ENCODE measurements at regions not wholly inside any gene's neighbourhood (a gene's known extent, or its start where the extent isn't known, plus 50 kb on each side); places are given as distances from the start of the nearest gene placed in this dataset.

GRCh38 chr11:113556036-113556435 is 80.8 kb upstream of the DRD2 start:
- no peaks in the 10 kb centered on the region for H3K36me3 ChIP-seq (ENCODE audit: control insufficient read depth, insufficient read depth, low read length)

GRCh38 chr11:113555071-113555619 is 79.9 kb upstream of the DRD2 start:
- peaks cover 2% of the 10 kb centered on the region; the same call in 1 of the 2 replicates for H3K4me1 ChIP-seq (ENCODE audit: control insufficient read depth, insufficient read depth, low read length)
- DNase-seq (ENCODE audit: low read depth, low spot score): no peak
- no peaks in the 10 kb centered on the region for H3K27me3 ChIP-seq (ENCODE audit: control insufficient read depth, insufficient read depth, low read length)
- no peak overlapping the region for H3K4me3 ChIP-seq (ENCODE audit: low read length)
- no peak overlapping the region for H3K27ac ChIP-seq (ENCODE audit: low read length)
- no peaks in the 10 kb centered on the region for H3K36me3 ChIP-seq (ENCODE audit: control insufficient read depth, insufficient read depth, low read length)
- no CpG with 5 or more reads among the region's 2 CpGs for WGBS (ENCODE audit: insufficient coverage, insufficient read length)
- no peaks in the 10 kb centered on the region for H3K9me3 ChIP-seq (ENCODE audit: control insufficient read depth, insufficient read depth, low read length)

More at GRCh38 chr11:113556036-113556435, 80.8 kb upstream of the DRD2 start:
- no peak overlapping the region for H3K27ac ChIP-seq (ENCODE audit: low read length)
- H3K4me1 ChIP-seq (ENCODE audit: control insufficient read depth, insufficient read depth, low read length): peaks cover 2% of the 10 kb centered on the region; the same call in 1 of the 2 replicates
- no peaks in the 10 kb centered on the region for H3K27me3 ChIP-seq (ENCODE audit: control insufficient read depth, insufficient read depth, low read length)
- no peak overlapping the region for H3K4me3 ChIP-seq (ENCODE audit: low read length)
- no peak for DNase-seq (ENCODE audit: low read depth, low spot score)
- H3K9me3 ChIP-seq (ENCODE audit: control insufficient read depth, insufficient read depth, low read length): no peaks in the 10 kb centered on the region
- WGBS (ENCODE audit: insufficient coverage, insufficient read length): no CpG with 5 or more reads among the region's 3 CpGs

DNA sequence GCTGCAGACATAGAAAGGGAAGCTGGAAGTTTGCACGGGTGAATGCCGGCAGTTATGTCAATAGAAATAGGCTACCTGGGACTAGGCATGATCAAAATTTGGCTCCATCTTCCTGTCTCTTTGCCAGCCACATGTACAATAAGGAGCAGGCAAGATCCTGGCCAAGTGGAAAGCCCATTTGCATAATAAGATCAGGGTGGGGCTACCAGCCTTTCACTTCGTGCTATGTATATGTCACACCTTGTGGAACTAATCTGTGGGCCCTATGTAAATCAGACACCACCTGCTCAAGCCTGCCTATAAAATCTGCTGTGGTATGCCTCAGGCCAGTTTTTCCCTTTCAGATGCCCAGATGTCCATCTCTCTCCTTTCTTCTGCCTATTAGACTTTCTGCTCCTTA is 79.3 kb upstream of the DRD2 start:
- H3K4me3 ChIP-seq (ENCODE audit: low read length): no peak overlapping the region
- no peaks in the 10 kb centered on the region for H3K36me3 ChIP-seq (ENCODE audit: control insufficient read depth, insufficient read depth, low read length)
- H3K27me3 ChIP-seq (ENCODE audit: control insufficient read depth, insufficient read depth, low read length): no peaks in the 10 kb centered on the region
- H3K27ac ChIP-seq (ENCODE audit: low read length): no peak overlapping the region
- peaks cover 4% of the 10 kb centered on the region; the same call in 1 of the 2 replicates for H3K4me1 ChIP-seq (ENCODE audit: control insufficient read depth, insufficient read depth, low read length)
- DNase-seq (ENCODE audit: low read depth, low spot score): no peak
- no peaks in the 10 kb centered on the region for H3K9me3 ChIP-seq (ENCODE audit: control insufficient read depth, insufficient read depth, low read length)
- WGBS (ENCODE audit: insufficient coverage, insufficient read length): no CpG with 5 or more reads among the region's 3 CpGs

DNA sequence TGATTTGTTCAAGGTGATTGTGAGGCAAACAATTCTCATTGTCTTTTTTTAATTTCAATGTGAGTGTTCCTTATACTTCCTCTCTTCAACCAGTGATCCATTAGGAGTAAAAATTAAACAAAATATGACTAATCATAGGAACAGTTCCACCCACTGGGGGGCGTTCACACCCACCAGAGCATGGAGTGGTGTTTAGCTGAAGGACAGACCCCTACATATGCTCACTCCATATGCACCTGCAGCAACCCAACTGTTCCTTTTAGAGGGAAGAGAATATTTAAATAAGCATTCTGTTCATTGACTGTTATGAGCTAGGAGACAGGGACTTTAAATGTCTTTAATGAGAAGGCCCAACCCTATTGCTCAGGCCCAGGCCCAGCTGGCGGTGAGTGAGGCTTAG is 78.7 kb upstream of the DRD2 start:
- Histone ChIP-seq H3K4me3 (ENCODE audit: low read length) (no peak overlapping the region), H3K36me3 (ENCODE audit: control insufficient read depth, insufficient read depth, low read length) (no peaks in the 10 kb centered on the region), H3K27ac (ENCODE audit: low read length) (no peak overlapping the region), H3K9me3 (ENCODE audit: control insufficient read depth, insufficient read depth, low read length) (no peaks in the 10 kb centered on the region), H3K27me3 (ENCODE audit: control insufficient read depth, insufficient read depth, low read length) (no peaks in the 10 kb centered on the region), H3K4me1 (ENCODE audit: control insufficient read depth, insufficient read depth, low read length) (peaks cover 4% of the 10 kb centered on the region; the same call in 1 of the 2 replicates)
- DNase-seq (ENCODE audit: low read depth, low spot score): no peak
- WGBS (ENCODE audit: insufficient coverage, insufficient read length): no CpG with 5 or more reads among the region's 2 CpGs

GRCh38 chr11:113553235-113553634 is 78.0 kb upstream of the DRD2 start:
- Histone ChIP-seq H3K4me1 (ENCODE audit: control insufficient read depth, insufficient read depth, low read length) (peaks cover 4% of the 10 kb centered on the region; the same call in 1 of the 2 replicates), H3K27me3 (ENCODE audit: control insufficient read depth, insufficient read depth, low read length) (no peaks in the 10 kb centered on the region), H3K36me3 (ENCODE audit: control insufficient read depth, insufficient read depth, low read length) (no peaks in the 10 kb centered on the region), H3K9me3 (ENCODE audit: control insufficient read depth, insufficient read depth, low read length) (no peaks in the 10 kb centered on the region), H3K4me3 (ENCODE audit: low read length) (no peak overlapping the region), H3K27ac (ENCODE audit: low read length) (no peak overlapping the region)
- DNase-seq (ENCODE audit: low read depth, low spot score): peak; percentile 48
- WGBS (ENCODE audit: insufficient coverage, insufficient read length): no CpG with 5 or more reads among the region's 8 CpGs

GRCh38 chr11:113552271-113552670 is 77.1 kb upstream of the DRD2 start:
- H3K27me3 ChIP-seq (ENCODE audit: control insufficient read depth, insufficient read depth, low read length): no peaks in the 10 kb centered on the region
- H3K36me3 ChIP-seq (ENCODE audit: control insufficient read depth, insufficient read depth, low read length): no peaks in the 10 kb centered on the region
- no CpG with 5 or more reads among the region's 2 CpGs for WGBS (ENCODE audit: insufficient coverage, insufficient read length)
- H3K27ac ChIP-seq (ENCODE audit: low read length): no peak overlapping the region
- no peak for DNase-seq (ENCODE audit: low read depth, low spot score)
- H3K9me3 ChIP-seq (ENCODE audit: control insufficient read depth, insufficient read depth, low read length): no peaks in the 10 kb centered on the region
- no peak overlapping the region for H3K4me3 ChIP-seq (ENCODE audit: low read length)
- peaks cover 4% of the 10 kb centered on the region; the same call in 1 of the 2 replicates for H3K4me1 ChIP-seq (ENCODE audit: control insufficient read depth, insufficient read depth, low read length)

DNA sequence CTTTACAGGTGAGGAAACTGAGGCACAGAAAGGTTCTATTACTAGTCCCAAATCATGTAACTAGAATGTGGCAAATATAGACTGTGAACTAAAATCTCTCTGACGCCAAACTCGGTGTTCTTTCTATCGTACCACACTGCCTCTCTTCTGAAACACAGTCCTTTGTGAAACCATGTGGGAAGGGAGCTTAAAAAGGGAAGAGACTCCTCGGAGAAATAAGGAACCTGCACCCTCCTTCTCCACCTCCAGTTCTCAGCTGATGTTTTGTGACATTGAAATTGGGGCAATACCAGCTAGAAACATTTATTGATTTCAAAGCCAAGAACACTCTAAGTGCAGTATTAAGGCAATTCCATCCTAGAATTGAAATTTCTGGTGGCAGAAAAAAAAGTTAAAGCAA is 76.4 kb upstream of the DRD2 start:
- H3K4me1 ChIP-seq (ENCODE audit: control insufficient read depth, insufficient read depth, low read length): peaks cover 4% of the 10 kb centered on the region; the same call in 1 of the 2 replicates
- H3K9me3 ChIP-seq (ENCODE audit: control insufficient read depth, insufficient read depth, low read length): no peaks in the 10 kb centered on the region
- H3K27me3 ChIP-seq (ENCODE audit: control insufficient read depth, insufficient read depth, low read length): no peaks in the 10 kb centered on the region
- no CpG with 5 or more reads among the region's 4 CpGs for WGBS (ENCODE audit: insufficient coverage, insufficient read length)
- H3K27ac ChIP-seq (ENCODE audit: low read length): no peak overlapping the region
- no peak for DNase-seq (ENCODE audit: low read depth, low spot score)
- no peak overlapping the region for H3K4me3 ChIP-seq (ENCODE audit: low read length)
- H3K36me3 ChIP-seq (ENCODE audit: control insufficient read depth, insufficient read depth, low read length): no peaks in the 10 kb centered on the region

DNA sequence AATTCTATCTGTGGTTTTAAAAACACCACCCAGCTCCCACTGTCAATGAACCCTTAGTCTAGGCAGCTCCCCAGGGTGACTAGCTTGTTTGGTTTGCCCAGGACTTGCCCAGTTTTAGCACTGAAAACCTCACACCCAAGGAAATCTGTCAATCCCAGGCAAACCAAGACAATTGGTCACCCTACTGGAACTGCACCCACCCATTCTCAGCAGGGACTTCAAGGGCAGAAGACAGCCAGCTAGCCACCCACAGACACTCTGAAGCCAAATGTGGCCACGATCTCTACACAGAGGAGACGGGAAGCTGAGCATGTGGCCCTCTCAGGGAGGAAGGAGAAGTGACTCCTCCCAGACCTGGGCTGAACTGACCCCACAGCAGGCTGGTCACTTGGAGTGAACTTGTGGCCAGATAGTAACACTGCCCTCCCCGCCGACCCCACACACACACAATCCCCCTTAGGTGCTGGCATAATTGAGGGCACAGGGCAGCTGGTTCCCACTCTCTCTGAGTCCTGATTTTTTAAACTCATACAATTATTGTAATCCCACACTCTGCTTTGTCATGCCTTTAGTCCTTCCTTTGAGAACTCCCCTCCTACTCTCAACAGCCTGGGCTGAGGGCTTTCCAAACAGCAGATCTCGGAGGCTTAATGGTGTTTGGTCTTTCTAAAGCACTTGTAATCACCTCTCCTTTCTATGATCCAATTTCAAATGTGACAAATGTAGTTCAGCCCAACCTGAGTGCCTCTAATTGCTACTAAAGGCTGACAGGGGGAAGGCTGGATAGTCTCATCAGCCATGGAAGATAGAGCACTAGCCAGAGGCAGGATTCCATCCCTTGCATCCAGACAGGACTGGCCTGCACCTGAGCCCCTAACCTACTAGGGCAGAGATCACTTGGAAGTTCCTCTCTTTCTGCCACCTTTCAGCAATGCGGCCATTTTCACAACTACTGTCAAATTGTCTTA is 74.7 kb upstream of the DRD2 start:
- Histone ChIP-seq H3K27ac (ENCODE audit: low read length) (no peak overlapping the region), H3K27me3 (ENCODE audit: control insufficient read depth, insufficient read depth, low read length) (no peaks in the 10 kb centered on the region), H3K4me1 (ENCODE audit: control insufficient read depth, insufficient read depth, low read length) (peaks cover 4% of the 10 kb centered on the region; the same call in 1 of the 2 replicates), H3K9me3 (ENCODE audit: control insufficient read depth, insufficient read depth, low read length) (no peaks in the 10 kb centered on the region), H3K4me3 (ENCODE audit: low read length) (no peak overlapping the region), H3K36me3 (ENCODE audit: control insufficient read depth, insufficient read depth, low read length) (no peaks in the 10 kb centered on the region)
- no CpG with 5 or more reads among the region's 6 CpGs for WGBS (ENCODE audit: insufficient coverage, insufficient read length)
- DNase-seq (ENCODE audit: low read depth, low spot score): no peak

DNA sequence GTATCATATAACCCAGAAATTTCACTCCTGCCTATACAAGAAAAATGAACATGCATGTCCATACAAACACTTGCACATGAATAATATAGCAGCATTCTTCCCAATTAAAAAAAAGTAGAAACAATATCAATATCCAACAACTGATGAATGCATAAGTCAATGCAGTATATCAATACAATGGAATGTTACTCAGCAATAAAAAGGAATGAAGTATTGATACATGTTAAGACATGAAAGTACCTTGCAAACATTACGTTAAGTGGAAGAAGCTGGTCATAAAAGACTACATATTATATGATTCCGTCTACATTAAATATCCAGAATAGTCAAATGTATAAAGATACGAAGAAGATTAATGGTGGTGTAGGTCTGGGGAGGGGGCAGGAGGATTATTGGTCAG is 73.9 kb upstream of the DRD2 start:
- Histone ChIP-seq H3K4me3 (ENCODE audit: low read length) (no peak overlapping the region), H3K27ac (ENCODE audit: low read length) (no peak overlapping the region), H3K36me3 (ENCODE audit: control insufficient read depth, insufficient read depth, low read length) (no peaks in the 10 kb centered on the region), H3K4me1 (ENCODE audit: control insufficient read depth, insufficient read depth, low read length) (peaks cover 4% of the 10 kb centered on the region; the same call in 1 of the 2 replicates), H3K27me3 (ENCODE audit: control insufficient read depth, insufficient read depth, low read length) (no peaks in the 10 kb centered on the region), H3K9me3 (ENCODE audit: control insufficient read depth, insufficient read depth, low read length) (no peaks in the 10 kb centered on the region)
- WGBS (ENCODE audit: insufficient coverage, insufficient read length): 100% methylated on average over 1 of the region's 3 CpGs
- no peak for DNase-seq (ENCODE audit: low read depth, low spot score)

DNA sequence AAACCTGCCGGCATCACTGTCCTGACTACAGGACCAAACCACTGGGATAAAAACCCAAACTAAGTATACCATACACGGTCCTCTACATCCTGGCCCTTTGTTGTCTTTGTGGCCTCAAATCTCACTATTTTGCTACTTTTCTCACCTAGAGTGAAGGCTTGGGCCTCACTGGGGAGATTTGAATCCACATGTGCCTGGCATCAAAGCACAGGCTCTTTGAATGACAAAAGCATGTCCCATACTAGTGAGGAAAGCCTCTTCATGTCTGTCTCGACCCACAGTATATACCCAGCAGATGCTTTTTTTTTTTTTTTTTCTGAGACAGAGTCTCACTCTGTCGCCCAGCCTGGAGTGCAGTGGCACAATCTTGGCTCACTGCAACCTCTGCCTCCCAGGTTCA is 72.5 kb upstream of the DRD2 start:
- H3K4me3 ChIP-seq (ENCODE audit: low read length): no peak overlapping the region
- no peaks in the 10 kb centered on the region for H3K9me3 ChIP-seq (ENCODE audit: control insufficient read depth, insufficient read depth, low read length)
- DNase-seq (ENCODE audit: low read depth, low spot score): no peak
- H3K27me3 ChIP-seq (ENCODE audit: control insufficient read depth, insufficient read depth, low read length): no peaks in the 10 kb centered on the region
- H3K27ac ChIP-seq (ENCODE audit: low read length): no peak overlapping the region
- no peaks in the 10 kb centered on the region for H3K36me3 ChIP-seq (ENCODE audit: control insufficient read depth, insufficient read depth, low read length)
- 0 out of 2 replicates have a peak, but pooled peaks cover 1% of the 10 kb centered on the region for H3K4me1 ChIP-seq (ENCODE audit: control insufficient read depth, insufficient read depth, low read length)
- WGBS (ENCODE audit: insufficient coverage, insufficient read length): no CpG with 5 or more reads among the region's 4 CpGs
